Kidney (tissue), 13 donors: ENCODE measurements at regions not wholly inside any gene's neighbourhood (a gene's known extent, or its start where the extent isn't known, plus 50 kb on each side); places are given as distances from the start of the nearest gene placed in this dataset.

ENCODE experiments used
- DNase-seq, 5 donors: peaks; one replicate each; pipeline ENCODE4 v3.0.0-alpha.2; 2013 to 2020
- FAIRE-seq: peaks from 2 replicates; lab custom pipeline; 2012; peaks lifted over from hg19 to GRCh38; lab: Jason Lieb, UNC
- H3K27ac ChIP-seq, 2 donors: one replicate each; pipeline ENCODE4 v1.7.0; 2013; ENCODE audit warnings: low read depth in 2 of 2, low read length in 2 of 2, inconsistent platforms in 1 of 2
- H3K27me3 ChIP-seq: one replicate; pipeline ENCODE4 v1.7.1; 2013; ENCODE audit warnings: low read length, inconsistent platforms; ENCODE audit not compliant: control insufficient read depth, insufficient read depth
- H3K36me3 ChIP-seq, 3 donors: one replicate each; pipeline versions ENCODE4 v1.7.0 to v1.7.1; 2013; ENCODE audit warnings: low read length in 3 of 3, control low read depth in 1 of 3, inconsistent platforms in 1 of 3; ENCODE audit not compliant: insufficient read depth in 3 of 3, control insufficient read depth in 2 of 3
- H3K4me1 ChIP-seq, 3 donors: one replicate each; pipeline versions ENCODE4 v1.7.0 to v1.7.1; 2013; ENCODE audit warnings: low read length in 3 of 3, inconsistent platforms in 1 of 3, low read depth in 1 of 3; ENCODE audit not compliant: control insufficient read depth in 2 of 3, insufficient read depth in 2 of 3
- H3K4me3 ChIP-seq, 3 donors: one replicate each; pipeline versions ENCODE4 v1.7.0 to v1.8.1; 2013; ENCODE audit warnings: low read length in 3 of 3, control low read depth in 1 of 3, inconsistent platforms in 1 of 3
- H3K9ac ChIP-seq, 3 donors: one replicate each; pipeline versions ENCODE4 v1.7.0 to v1.7.1; 2013; ENCODE audit warnings: low read length in 3 of 3, control low read depth in 1 of 3, inconsistent platforms in 1 of 3
- H3K9me3 ChIP-seq, 3 donors: one replicate each; pipeline versions ENCODE4 v1.7.0 to v1.7.1; 2013; ENCODE audit warnings: low read length in 3 of 3, control low read depth in 1 of 3, inconsistent platforms in 1 of 3; ENCODE audit not compliant: control insufficient read depth in 2 of 3, insufficient read depth in 1 of 3
- intact Hi-C: fragments of 100-400 bp; cut with DNase I; formaldehyde crosslinking; loops from one replicate; pipeline ENCODE4 v1.11.1; 2022
- TF ChIP-seq, protein P1 (sequence below): IDR thresholded peaks from 3 replicates; pipeline ENCODE4 v1.5.1; 2012; ENCODE audit warnings: mild to moderate bottlenecking, moderate library complexity, borderline replicate concordance; ENCODE audit not compliant: insufficient read depth; ENCODE audit errors: extremely low read depth
- donor health status: control.
- donor health status: control.
- donor health status: control.
- donor health status: control.
- donor health status: control.
- donor health status: DM: yes; HTN: yes; CAD: no.
- donor health status: Normal renal cell carcinoma (clear cell type).

DNA sequence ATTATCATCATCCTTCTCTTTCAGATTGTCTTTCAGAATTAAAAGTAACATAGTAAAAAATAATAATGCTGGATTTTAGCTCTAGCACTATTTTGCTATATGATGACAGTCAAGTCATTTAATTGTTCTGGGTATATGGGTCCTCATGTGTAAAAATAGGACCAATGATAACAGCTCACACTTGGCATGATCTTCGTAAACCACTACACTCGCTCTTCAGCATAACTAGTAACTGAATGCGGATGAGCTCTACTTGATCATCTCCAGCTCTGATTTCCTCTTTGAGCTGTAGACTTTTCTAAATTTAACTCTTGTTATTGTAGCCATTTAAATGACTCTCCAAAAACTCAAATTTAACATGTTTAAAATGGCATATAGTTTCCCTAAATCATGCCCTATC lies 831.8 kb upstream of the HS3ST1 start:
- H3K9ac ChIP-seq, result no peak overlapping the region
- DNase-seq, result no peak
- no peak for FAIRE-seq
- no peak overlapping the region for H3K27ac ChIP-seq
- peaks cover 0 to 3% (median 0%) of the 10 kb centered on the region in 3 donors for H3K9me3 ChIP-seq
- no peaks in the 10 kb centered on the region for H3K4me1 ChIP-seq
- H3K27me3 ChIP-seq, result no peaks in the 10 kb centered on the region
- TF ChIP-seq, protein P1, sequence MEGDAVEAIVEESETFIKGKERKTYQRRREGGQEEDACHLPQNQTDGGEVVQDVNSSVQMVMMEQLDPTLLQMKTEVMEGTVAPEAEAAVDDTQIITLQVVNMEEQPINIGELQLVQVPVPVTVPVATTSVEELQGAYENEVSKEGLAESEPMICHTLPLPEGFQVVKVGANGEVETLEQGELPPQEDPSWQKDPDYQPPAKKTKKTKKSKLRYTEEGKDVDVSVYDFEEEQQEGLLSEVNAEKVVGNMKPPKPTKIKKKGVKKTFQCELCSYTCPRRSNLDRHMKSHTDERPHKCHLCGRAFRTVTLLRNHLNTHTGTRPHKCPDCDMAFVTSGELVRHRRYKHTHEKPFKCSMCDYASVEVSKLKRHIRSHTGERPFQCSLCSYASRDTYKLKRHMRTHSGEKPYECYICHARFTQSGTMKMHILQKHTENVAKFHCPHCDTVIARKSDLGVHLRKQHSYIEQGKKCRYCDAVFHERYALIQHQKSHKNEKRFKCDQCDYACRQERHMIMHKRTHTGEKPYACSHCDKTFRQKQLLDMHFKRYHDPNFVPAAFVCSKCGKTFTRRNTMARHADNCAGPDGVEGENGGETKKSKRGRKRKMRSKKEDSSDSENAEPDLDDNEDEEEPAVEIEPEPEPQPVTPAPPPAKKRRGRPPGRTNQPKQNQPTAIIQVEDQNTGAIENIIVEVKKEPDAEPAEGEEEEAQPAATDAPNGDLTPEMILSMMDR, result no peak
- intact Hi-C loops, result no loop called here
- no peaks in the 10 kb centered on the region for H3K36me3 ChIP-seq
- no peak overlapping the region for H3K4me3 ChIP-seq

DNA sequence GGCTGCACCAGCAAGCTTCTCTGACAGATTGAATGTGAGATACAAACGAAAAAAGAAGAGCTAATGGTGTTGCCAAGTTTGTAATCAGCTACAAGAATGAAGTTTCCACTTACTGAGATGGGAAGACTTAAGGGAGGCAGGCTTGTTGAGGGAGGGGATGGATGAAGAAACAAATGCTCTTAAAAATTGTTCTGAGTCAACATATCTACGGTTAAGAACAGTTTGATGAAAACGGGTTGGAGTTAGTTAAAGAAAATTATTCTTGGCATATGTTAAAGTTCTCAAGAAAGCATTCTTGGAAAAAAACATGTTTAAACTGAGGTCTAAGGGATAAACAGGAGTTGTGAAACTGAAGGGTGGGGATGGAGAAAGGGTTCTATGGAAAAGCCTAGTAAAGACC lies 816.3 kb upstream of the HS3ST1 start:
- no peak overlapping the region for H3K9ac ChIP-seq
- intact Hi-C loops, result no loop called here
- H3K4me1 ChIP-seq, result no peaks in the 10 kb centered on the region
- H3K4me3 ChIP-seq, result no peak overlapping the region
- TF ChIP-seq, protein P1, result no peak
- no peaks in the 10 kb centered on the region for H3K36me3 ChIP-seq
- H3K27ac ChIP-seq, result no peak overlapping the region
- no peaks in the 10 kb centered on the region for H3K27me3 ChIP-seq
- FAIRE-seq (no peak), DNase-seq (no peak)
- no peaks in the 10 kb centered on the region for H3K9me3 ChIP-seq

DNA sequence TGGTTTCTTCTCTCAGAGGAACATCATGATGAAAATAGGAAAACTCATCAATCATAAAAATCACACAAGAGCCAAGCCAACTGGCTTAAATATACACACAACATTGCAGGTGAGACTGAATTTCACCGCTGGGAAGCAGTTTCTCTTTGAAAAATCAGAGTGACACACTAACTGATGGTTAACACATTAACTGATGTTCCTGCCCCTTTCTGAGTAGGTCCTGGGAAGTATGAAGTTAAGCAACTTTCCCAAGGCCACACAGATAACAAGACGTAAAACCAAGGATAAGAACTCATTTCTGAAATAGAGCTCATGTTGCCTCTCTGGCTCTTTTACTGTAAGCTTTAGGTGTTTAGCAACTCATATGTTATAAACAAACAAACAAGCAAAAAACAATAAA lies 813.7 kb upstream of the HS3ST1 start:
- DNase-seq, result peak in 1 of 5 donors; percentile 9
- Histone ChIP-seq H3K36me3 (no peaks in the 10 kb centered on the region), H3K9ac (no peak overlapping the region), H3K9me3 (no peaks in the 10 kb centered on the region), H3K27me3 (no peaks in the 10 kb centered on the region), H3K4me3 (no peak overlapping the region), H3K4me1 (no peaks in the 10 kb centered on the region), H3K27ac (no peak overlapping the region)
- intact Hi-C loops, result no loop called here
- TF ChIP-seq, protein P1, result no peak
- no peak for FAIRE-seq
